ENCODE measurements at regions not wholly inside any gene's neighbourhood (a gene's known extent, or its start where the extent isn't known, plus 50 kb on each side); places are given as distances from the start of the nearest gene placed in this dataset.

GRCh38 chr5:163951069-163951468 is 445.6 kb downstream of the MAT2B start (continued):
- TF ChIP-seq TCF7 (IDR thresholded peaks at IDR 0.05; ENCODE audit: borderline replicate concordance) (no peak), STAT1 (conservative IDR thresholded peaks at IDR 0.05) (no peak), PAX8 (IDR thresholded peaks at IDR 0.05) (no peak), TARDBP (IDR thresholded peaks at IDR 0.05; ENCODE audit: borderline replicate concordance) (no peak), SMAD1 (IDR thresholded peaks at IDR 0.05; ENCODE audit: low read depth, partially characterized antibody) (no peak)

DNA sequence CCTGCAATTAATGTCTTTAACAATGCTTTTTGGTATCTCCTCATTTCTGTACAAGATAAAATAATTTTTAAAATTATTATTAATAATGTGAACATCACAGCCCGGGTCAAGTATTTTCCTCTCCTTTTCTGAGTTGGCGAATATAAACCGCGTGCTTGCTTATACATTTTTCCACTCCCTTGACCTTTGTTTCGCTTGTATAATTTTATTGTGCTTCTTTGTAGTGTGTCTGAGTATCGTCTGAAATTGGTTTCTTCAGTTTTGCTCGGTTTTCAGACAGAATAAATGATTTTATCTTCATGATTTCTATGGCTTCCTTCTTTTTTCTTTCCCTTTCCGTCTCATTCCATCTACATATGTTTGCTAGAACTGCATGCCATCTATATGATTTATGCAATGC is 448.5 kb downstream of the MAT2B start:
- ChIA-PET SMC1A (ENCODE audit: uncharacterized antibody, unreplicated experiment) (interaction anchor here (0.6 to 3.7 kb wide), 3 partner anchors 9 to 359 kb away, joined by 3 to 18 read pairs (median 4); no protein-coding TSS in a partner anchor), POLR2A (no interaction called here), RAD21 (ENCODE audit: unreplicated experiment) (interaction anchor here (0.9 to 1.2 kb wide), 2 partner anchors 9 to 389 kb away, joined by 3 read pairs; no protein-coding TSS in a partner anchor), CTCF (interaction anchor here (0.7 kb wide), 2 partner anchors 41 to 1253 kb away, joined by 3 read pairs; no protein-coding TSS in a partner anchor)
- no peak overlapping the region for H2AFZ ChIP-seq (ENCODE audit: control insufficient read depth, low read depth, low read length)
- DNase-seq (ENCODE audit: low read depth, low spot score), result no peak
- H3K4me2 ChIP-seq (ENCODE audit: control insufficient read depth, insufficient read depth), result no peak overlapping the region
- H3K9ac ChIP-seq (ENCODE audit: control insufficient read depth, insufficient read depth, low read length), result no peak overlapping the region
- no peaks in the 10 kb centered on the region for H3K79me2 ChIP-seq (ENCODE audit: control insufficient read depth, insufficient read depth, low read length)
- no peaks in the 10 kb centered on the region for H3K4me1 ChIP-seq (ENCODE audit: control insufficient read depth, insufficient read depth, low read length)
- no TSS peak for BruUV-seq (replicated peaks)
- H3K27me3 ChIP-seq (replicated peaks in 1 of 2; ENCODE audit: control insufficient read depth in 2 of 2, insufficient read depth in 2 of 2, low read length in 1 of 2), result no peaks in the 10 kb centered on the region
- WGBS (ENCODE audit: insufficient coverage, insufficient replicate concordance, low lambda C conversion rate, missing lambda C conversion rate), result 50% methylated on average over 8 of the region's 8 CpGs
- intact Hi-C loops (cut with micrococcal nuclease; ENCODE audit: unreplicated experiment), result no loop called here
- H3K27ac ChIP-seq (ENCODE audit: control insufficient read depth, insufficient read depth), result no peak overlapping the region
- H3K36me3 ChIP-seq (ENCODE audit: control insufficient read depth in 2 of 2, insufficient read depth in 2 of 2, low read length in 1 of 2), result no peaks in the 10 kb centered on the region
- FAIRE-seq, result no peak
- no peak for ATAC-seq
- H3K9me3 ChIP-seq (replicated peaks; ENCODE audit: control insufficient read depth, insufficient read depth, low read length), result no peaks in the 10 kb centered on the region
- no peaks in the 10 kb centered on the region for H4K20me1 ChIP-seq (ENCODE audit: control insufficient read depth, insufficient read depth)
- no peak overlapping the region for H3K4me3 ChIP-seq
- in situ Hi-C loops (cut with MboI), result no loop called here
- TF ChIP-seq MXI1 (IDR thresholded peaks at IDR 0.05; ENCODE audit: low read depth, low read length) (no peak), ATF2 (IDR thresholded peaks at IDR 0.05; ENCODE audit: low read length) (no peak), SREBF2 (IDR thresholded peaks at IDR 0.05; ENCODE audit: low read length) (no peak), NRF1 (conservative IDR thresholded peaks at IDR 0.05; ENCODE audit: low read depth, low read length) (no peak), SPI1 (IDR thresholded peaks at IDR 0.05; ENCODE audit: borderline replicate concordance, insufficient read depth, low read depth, low read length) (no peak), CREM (IDR thresholded peaks at IDR 0.05; ENCODE audit: low read depth) (no peak), ZBTB4 (CRISPR knock-in tag; IDR thresholded peaks at IDR 0.05) (no peak), SUPT20H (IDR thresholded peaks at IDR 0.05; ENCODE audit: borderline replicate concordance, control insufficient read depth, low read depth, low read length) (no peak), CREB1 (IDR thresholded peaks at IDR 0.05; ENCODE audit: low read depth) (no peak), SUZ12 (IDR thresholded peaks at IDR 0.05; ENCODE audit: unreplicated experiment) (no peak), CBFB (IDR thresholded peaks at IDR 0.05; ENCODE audit: low read depth) (no peak), HCFC1 (IDR thresholded peaks at IDR 0.05; ENCODE audit: low read length) (no peak)
- TF ChIP-seq, protein P1, sequence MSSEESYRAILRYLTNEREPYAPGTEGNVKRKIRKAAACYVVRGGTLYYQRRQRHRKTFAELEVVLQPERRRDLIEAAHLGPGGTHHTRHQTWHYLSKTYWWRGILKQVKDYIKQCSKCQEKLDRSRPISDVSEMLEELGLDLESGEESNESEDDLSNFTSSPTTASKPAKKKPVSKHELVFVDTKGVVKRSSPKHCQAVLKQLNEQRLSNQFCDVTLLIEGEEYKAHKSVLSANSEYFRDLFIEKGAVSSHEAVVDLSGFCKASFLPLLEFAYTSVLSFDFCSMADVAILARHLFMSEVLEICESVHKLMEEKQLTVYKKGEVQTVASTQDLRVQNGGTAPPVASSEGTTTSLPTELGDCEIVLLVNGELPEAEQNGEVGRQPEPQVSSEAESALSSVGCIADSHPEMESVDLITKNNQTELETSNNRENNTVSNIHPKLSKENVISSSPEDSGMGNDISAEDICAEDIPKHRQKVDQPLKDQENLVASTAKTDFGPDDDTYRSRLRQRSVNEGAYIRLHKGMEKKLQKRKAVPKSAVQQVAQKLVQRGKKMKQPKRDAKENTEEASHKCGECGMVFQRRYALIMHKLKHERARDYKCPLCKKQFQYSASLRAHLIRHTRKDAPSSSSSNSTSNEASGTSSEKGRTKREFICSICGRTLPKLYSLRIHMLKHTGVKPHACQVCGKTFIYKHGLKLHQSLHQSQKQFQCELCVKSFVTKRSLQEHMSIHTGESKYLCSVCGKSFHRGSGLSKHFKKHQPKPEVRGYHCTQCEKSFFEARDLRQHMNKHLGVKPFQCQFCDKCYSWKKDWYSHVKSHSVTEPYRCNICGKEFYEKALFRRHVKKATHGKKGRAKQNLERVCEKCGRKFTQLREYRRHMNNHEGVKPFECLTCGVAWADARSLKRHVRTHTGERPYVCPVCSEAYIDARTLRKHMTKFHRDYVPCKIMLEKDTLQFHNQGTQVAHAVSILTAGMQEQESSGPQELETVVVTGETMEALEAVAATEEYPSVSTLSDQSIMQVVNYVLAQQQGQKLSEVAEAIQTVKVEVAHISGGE (CRISPR knock-in tag; IDR thresholded peaks at IDR 0.05), result no peak

Measured in GM12878 (cell line).